Ishikawa (cell line): ENCODE measurements at regions not wholly inside any gene's neighbourhood (a gene's known extent, or its start where the extent isn't known, plus 50 kb on each side); places are given as distances from the start of the nearest gene placed in this dataset.

ENCODE experiments used
- CEBPB ChIP-seq: IDR thresholded peaks from 2 replicates; pipeline ENCODE4 v1.6.1; 2012
- CREB1 ChIP-seq: IDR thresholded peaks from 2 replicates; pipeline ENCODE4 v1.6.1; 2012; ENCODE audit warnings: low read depth
- EGR1 ChIP-seq: IDR thresholded peaks from 2 replicates; pipeline ENCODE4 v1.6.1; 2012
- EP300 ChIP-seq: IDR thresholded peaks from 2 replicates; pipeline ENCODE4 v1.6.1; 2012; ENCODE audit warnings: borderline replicate concordance
- NFIC ChIP-seq: IDR thresholded peaks from 2 replicates; pipeline ENCODE4 v1.6.1; 2012
- RAD21 ChIP-seq: IDR thresholded peaks from 2 replicates; pipeline ENCODE4 v1.6.1; 2012; ENCODE audit warnings: low read depth
- TAF1 ChIP-seq: IDR thresholded peaks from 2 replicates; pipeline ENCODE4 v1.6.1; 2012; ENCODE audit warnings: low read depth, mild to moderate bottlenecking
- TCF12 ChIP-seq: IDR thresholded peaks from 2 replicates; pipeline ENCODE4 v1.6.1; 2012; ENCODE audit warnings: low read depth
- TEAD4 ChIP-seq: IDR thresholded peaks from 2 replicates; pipeline ENCODE4 v1.6.1; 2012
- YY1 ChIP-seq: IDR thresholded peaks from 2 replicates; pipeline ENCODE4 v1.6.1; 2012; ENCODE audit warnings: low read depth
- TF ChIP-seq, protein P1 (sequence below): IDR thresholded peaks from 2 replicates; pipeline ENCODE4 v1.6.1; 2012
- TF ChIP-seq, protein P2 (sequence below): IDR thresholded peaks from 2 replicates; pipeline ENCODE4 v1.6.1; 2012; ENCODE audit warnings: low read depth, mild to moderate bottlenecking
- TF ChIP-seq, protein P3 (sequence below): IDR thresholded peaks from 2 replicates; pipeline ENCODE4 v1.6.1; 2012

DNA sequence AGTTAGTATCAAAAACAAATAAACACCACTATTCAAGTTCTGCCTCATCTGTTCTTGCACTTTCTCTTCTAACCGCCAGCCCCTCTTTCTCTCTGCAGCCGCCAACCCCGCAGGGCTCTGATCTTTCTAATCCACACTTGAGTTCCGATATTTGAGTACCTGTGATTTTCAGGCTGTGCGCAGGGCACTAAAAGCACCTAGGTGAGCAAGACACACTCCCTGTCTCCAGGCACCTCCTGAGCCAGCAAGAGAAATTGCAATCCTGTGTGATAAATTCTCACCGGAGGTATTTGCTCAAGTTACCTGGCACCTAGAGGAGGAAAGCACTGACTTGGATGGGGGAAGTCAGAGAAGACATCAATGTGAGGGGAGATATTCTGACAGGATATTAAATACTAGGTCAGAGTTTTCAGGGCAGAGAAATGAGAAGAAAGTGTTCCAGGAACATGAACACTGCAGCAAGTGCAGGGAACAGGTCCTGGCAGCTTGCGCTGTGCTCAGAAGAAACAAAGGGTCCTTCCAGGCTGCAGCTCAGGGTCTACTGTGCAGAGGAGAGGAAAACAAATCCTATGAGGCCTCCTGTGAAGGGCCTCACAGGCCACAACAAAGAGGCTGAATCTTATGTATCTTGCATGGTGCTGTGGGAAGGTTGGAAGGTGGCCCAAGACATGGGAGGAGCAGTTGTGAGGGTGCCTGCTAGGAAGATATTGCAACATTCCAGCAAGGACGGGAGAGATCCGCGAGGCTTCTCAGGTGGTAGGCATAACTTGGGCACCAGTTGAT lies 568.7 kb upstream of the MGMT start:
- TF ChIP-seq TAF1 (no peak), RAD21 (no peak), EP300 (no peak), EGR1 (no peak), NFIC (no peak), TCF12 (no peak), CREB1 (no peak), CEBPB (no peak), YY1 (no peak), TEAD4 (no peak)
- TF ChIP-seq, protein P1, sequence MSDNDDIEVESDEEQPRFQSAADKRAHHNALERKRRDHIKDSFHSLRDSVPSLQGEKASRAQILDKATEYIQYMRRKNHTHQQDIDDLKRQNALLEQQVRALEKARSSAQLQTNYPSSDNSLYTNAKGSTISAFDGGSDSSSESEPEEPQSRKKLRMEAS = no peak
- TF ChIP-seq, protein P2, sequence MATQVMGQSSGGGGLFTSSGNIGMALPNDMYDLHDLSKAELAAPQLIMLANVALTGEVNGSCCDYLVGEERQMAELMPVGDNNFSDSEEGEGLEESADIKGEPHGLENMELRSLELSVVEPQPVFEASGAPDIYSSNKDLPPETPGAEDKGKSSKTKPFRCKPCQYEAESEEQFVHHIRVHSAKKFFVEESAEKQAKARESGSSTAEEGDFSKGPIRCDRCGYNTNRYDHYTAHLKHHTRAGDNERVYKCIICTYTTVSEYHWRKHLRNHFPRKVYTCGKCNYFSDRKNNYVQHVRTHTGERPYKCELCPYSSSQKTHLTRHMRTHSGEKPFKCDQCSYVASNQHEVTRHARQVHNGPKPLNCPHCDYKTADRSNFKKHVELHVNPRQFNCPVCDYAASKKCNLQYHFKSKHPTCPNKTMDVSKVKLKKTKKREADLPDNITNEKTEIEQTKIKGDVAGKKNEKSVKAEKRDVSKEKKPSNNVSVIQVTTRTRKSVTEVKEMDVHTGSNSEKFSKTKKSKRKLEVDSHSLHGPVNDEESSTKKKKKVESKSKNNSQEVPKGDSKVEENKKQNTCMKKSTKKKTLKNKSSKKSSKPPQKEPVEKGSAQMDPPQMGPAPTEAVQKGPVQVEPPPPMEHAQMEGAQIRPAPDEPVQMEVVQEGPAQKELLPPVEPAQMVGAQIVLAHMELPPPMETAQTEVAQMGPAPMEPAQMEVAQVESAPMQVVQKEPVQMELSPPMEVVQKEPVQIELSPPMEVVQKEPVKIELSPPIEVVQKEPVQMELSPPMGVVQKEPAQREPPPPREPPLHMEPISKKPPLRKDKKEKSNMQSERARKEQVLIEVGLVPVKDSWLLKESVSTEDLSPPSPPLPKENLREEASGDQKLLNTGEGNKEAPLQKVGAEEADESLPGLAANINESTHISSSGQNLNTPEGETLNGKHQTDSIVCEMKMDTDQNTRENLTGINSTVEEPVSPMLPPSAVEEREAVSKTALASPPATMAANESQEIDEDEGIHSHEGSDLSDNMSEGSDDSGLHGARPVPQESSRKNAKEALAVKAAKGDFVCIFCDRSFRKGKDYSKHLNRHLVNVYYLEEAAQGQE = no peak
- TF ChIP-seq, protein P3, sequence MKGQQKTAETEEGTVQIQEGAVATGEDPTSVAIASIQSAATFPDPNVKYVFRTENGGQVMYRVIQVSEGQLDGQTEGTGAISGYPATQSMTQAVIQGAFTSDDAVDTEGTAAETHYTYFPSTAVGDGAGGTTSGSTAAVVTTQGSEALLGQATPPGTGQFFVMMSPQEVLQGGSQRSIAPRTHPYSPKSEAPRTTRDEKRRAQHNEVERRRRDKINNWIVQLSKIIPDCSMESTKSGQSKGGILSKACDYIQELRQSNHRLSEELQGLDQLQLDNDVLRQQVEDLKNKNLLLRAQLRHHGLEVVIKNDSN = no peak
